Upper lobe of left lung (tissue), 4 donors: ENCODE measurements at regions not wholly inside any gene's neighbourhood (a gene's known extent, or its start where the extent isn't known, plus 50 kb on each side); places are given as distances from the start of the nearest gene placed in this dataset.

Source experiments
- POLR2A ChIP-seq, 4 donors: fragments of 450-650 bp; IDR thresholded peaks; one replicate each; pipeline ENCODE4 v1.5.1; 2016 to 2017; ENCODE audit warnings: antibody characterized with exemption in 4 of 4, mild to moderate bottlenecking in 2 of 4
- POLR2AphosphoS5 ChIP-seq, 2 donors: sonication (generic); formaldehyde crosslinking; IDR thresholded peaks; one replicate each; pipeline ENCODE4 v1.5.1; 2017; ENCODE audit warnings: antibody characterized with exemption in 2 of 2
- TF ChIP-seq, protein P1 (sequence below), 6 experiments: fragments of 450-650 bp in 4 of 6; fragments of 200-600 bp in 2 of 6; sonication (generic) in 2 of 6; IDR thresholded peaks; one replicate each; pipeline ENCODE4 v1.5.1; 2016 to 2019; ENCODE audit warnings: antibody characterized with exemption in 6 of 6

DNA sequence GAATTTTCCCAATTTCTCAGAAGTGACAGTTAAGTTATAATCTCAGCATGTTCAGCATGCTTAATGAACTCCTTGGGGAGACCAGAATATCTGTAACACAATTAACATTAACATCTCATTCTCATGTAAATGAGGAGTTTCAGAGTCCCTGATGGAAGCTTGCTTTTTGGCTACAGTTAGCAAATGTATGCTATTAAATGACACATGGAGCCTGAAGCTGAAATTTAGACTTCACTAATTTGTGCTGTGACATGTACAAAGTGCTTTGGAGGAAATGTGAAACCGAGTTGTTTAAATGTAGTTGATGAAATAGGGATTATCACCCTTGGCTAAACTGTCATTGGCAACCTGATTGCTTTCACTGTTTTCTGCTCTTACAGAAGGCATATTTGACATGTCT, 2265.1 kb upstream of the PCDH20 start:
- TF ChIP-seq, protein P1, sequence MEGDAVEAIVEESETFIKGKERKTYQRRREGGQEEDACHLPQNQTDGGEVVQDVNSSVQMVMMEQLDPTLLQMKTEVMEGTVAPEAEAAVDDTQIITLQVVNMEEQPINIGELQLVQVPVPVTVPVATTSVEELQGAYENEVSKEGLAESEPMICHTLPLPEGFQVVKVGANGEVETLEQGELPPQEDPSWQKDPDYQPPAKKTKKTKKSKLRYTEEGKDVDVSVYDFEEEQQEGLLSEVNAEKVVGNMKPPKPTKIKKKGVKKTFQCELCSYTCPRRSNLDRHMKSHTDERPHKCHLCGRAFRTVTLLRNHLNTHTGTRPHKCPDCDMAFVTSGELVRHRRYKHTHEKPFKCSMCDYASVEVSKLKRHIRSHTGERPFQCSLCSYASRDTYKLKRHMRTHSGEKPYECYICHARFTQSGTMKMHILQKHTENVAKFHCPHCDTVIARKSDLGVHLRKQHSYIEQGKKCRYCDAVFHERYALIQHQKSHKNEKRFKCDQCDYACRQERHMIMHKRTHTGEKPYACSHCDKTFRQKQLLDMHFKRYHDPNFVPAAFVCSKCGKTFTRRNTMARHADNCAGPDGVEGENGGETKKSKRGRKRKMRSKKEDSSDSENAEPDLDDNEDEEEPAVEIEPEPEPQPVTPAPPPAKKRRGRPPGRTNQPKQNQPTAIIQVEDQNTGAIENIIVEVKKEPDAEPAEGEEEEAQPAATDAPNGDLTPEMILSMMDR (IDR thresholded peaks at IDR 0.05), result no peak
- no peak for TF ChIP-seq POLR2A (IDR thresholded peaks at IDR 0.05)
- TF ChIP-seq POLR2AphosphoS5 (IDR thresholded peaks at IDR 0.05), result no peak
